Fibroblast of skin of left biceps (primary cell): ENCODE measurements at regions not wholly inside any gene's neighbourhood (a gene's known extent, or its start where the extent isn't known, plus 50 kb on each side); places are given as distances from the start of the nearest gene placed in this dataset.
A peak's percentile ranks its signal among the peaks of the same experiment; 100 is the strongest.
"Not testable (repeated sequence)": the region's sequence is repeated elsewhere in the genome, so short reads cannot be mapped to it uniquely, and the experiment has no call there.

Experiments used
- DNase-seq, 2 experiments: peaks; one replicate each; pipeline ENCODE4 v3.0.0-alpha.2; 2013; ENCODE audit warnings: low read depth in 2 of 2

DNA sequence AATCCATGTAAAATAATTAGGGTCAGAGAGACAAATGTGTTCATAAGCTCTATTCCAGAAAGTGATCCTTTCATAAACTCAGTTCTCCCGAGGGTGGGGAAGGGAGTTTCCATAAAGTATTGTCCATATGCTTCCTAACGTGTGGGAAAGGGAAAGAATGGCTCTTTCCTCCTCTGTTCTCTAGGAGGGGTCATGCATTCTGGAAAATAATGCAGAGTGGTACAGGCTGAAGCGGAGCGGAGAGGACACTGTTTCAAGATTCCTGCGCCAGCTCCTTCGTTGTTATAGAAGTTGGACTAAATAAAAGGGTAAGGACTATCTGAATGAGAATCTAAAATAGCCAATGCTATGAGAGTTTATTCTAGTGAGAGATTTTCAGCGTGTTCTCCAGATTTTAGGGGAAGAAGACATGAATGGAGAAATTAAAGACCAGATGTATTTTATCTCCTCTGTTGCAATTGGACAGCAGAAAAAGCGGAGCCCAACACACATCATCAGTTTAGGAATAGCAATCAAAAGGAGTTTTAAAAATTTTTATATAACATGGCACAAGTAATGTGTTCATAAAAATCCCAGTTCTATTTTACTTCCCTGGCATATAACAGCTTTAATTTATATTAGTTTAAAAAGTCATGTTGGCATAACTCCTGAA, 166.9 kb upstream of the MPDZ start:
- DNase-seq: no peak

DNA sequence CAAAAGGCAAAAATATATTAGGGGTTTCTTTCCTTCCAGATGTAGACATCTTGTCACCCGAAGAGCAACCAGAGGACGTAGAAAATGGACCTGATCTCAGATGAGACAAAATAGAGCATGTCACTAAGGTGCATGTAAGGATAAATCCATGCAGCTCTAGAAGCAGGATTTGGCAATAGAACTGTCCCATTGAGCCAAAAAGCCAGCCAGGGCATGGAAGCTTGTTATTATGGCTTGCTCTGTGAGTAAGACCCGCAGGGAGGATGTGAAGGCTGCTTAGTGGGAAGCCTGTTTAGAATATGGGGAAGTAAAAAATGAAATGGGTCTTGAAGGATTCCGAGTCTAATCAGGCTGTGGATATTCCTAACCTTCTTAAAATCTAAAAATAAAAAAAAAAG, 165.6 kb upstream of the MPDZ start:
- no peak for DNase-seq

DNA sequence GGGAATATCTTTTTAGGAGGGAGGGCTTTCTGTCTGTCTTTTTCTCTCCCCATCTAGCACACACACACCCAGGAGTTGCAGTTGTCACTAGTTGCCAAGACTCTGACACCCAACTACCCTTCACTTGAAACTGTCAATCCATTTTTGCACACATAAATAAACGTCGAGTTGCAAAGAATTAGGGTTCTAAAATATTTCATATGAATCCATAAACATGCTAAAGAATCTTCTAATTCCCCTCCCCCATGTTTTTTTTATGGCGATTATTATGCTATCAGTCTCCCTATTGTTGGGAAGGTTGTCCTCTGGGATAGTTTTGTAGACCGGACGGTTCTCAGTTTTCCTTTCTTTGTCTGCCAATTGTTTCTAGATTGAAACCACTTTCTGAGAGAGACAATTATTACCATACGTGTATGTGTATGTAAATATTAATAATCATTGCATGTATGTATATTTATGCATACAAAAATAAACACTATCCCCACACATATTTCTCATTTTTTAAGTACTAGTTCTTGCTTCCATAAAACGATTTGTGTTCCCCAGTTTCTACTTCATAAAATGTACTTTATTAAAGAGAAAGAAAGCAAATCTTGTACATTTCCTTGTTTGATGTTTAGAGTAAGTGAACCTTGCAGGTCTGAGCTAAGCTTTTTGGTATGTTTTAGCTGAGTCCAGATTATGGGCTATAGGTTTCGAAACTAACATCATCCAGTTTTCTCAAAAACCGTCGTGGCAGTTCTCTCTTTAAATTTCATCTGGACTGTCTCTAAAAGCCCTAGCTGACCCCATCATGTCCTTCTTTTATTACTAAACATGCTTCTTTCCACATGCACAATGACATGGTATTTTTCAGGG, 165.0 kb upstream of the MPDZ start:
- DNase-seq: no peak

DNA sequence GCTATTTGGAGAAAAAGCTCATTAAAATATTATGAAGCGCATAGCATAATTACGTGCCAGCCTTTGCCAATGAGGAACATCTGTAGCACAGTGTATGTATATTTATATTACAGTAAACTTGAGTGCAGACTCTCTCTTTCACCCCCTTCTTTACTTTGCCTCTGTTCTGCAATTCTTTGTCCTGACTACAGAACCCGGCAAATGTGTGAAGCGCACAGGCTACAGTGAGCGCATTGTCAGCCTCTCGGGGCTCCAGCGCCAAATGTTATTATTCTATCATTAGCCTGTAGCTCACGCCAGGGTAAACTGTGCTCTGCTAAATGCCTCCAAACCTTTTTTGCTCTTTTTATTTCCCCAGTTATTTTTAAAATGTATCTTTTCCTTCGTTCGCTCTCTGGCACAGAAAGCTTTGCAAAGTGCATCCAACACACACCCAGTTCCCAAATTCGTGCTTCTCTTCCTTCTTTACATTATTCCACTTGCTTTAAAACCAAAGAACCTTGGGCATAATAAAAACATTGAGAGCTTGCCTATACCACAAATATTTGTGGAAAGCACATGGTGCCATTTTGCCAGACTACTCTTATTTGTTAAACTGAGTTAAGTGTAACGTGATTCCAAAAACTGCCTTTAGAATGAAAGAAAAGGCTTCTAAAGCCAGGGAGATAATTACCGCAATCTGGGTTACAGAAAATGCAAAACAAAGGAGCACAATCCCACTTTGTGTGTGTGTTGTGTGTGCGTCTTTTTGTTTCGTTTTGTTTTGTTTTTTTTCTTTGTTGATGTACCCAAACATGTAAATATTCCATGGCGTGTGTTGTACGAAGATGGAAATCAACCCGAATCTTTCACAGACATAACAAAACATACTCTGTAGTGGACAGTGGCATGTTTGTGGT, 164.1 kb upstream of the MPDZ start:
- no peak for DNase-seq

DNA sequence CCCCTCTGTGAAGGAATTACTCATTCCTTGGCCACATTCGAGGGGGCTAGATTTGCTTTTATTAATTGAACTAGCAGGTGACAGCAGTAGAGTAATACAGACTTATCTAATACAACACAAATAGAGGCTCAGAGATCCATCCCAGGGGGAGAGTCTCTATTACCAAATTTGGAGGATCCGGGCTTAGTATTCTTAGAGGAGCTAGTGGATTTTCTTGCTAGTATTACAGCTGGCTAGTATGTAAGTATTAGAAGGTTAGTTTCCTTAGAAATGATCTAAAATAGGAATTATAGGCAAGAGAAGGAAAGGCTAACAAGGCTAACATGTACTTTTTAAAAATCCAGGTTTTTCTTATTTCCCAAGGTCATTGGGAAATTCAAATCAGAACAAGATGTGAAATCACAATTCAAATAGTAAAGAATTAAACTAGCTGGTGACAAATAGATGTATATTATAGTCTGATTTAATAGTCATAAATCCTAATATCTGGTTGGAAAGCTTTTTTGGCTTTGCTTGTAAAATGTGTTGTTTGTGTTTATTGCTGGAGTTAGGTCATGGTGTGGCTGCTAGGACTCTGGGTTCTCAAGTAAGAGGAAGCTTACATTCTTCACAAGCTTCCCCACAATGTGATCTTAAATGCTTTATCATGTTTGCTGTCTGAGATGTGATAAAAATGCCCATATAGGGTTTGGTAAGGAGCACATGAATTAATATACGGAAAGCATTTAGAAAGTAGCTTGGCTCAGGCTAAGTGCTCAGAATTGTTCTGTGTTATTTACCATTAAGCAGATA, 160.4 kb upstream of the MPDZ start:
- DNase-seq: no peak

DNA sequence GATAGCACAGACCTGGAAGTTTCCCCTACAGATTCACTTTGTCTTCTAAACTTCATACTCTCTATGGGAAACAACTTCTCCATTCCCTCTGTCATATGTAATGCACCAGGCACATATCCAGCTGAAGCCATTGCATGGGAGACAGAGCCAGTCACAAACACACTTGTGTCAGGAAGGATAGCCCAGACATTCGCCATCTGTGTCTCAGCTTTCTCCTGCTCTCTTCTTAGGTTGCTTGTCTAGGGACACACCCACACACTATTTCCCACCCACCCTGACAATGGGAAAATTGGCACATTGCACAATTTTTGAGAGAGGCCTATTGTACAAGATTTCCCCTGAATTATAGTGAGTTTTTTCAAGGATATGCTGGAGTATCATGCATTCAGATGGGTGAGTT, 158.4 kb upstream of the MPDZ start:
- no peak for DNase-seq

DNA sequence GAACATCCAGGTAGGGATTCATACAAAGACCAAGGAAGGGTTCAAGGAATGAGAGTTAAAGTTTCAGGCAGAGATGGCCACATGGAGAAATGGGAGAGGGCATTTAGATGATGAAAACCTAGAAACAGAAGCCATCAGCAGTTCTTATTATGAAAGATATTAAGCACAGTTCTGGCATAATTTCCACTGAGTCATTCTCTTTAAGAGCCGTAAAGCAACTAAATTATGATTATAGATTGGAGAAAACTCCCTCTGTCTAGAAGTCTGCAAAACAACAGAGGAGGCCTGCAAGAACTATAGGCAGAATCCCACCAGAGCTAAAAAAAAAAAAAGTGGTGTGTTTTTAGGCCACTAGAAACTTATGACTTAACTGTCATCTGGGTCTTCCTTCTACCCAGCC, 157.1 kb upstream of the MPDZ start:
- no peak for DNase-seq

DNA sequence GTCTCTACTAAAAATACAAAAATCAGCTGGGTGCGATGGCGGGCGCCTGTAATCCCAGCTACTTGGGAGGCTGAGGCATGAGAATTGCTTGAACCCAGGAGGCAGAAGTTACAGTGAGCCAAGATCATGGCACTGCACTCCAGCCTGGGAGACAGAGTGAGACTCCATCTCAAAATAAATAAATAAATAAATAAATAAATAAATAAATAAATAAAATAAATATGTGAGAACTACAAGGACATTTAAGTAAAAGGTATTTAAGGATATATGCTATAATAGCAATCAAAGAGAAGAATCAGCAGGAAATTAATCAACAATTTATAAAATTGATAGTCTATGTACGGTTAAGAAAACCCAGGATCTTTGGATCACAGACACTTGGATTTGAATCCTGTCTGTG, 154.0 kb upstream of the MPDZ start:
- not testable (repeated sequence) for DNase-seq

DNA sequence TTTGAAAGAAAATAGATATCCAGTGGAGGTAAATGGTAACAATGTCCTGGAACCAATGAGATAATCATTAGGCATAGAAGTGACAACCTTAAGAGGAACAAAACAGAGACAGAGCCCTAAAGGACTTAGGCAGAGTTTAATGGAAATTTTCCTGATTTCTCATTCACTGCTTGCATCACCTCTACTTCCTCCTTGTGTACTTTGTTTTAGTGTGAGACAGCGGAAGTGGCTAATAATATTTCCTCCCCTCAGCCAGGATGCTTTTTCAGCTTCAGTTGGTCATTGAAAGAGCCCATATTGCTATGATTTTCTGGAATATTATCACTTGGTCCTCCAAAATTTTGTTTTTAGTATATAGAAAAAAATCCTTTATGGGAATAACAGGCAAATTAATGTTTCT, 153.4 kb upstream of the MPDZ start:
- DNase-seq: no peak

DNA sequence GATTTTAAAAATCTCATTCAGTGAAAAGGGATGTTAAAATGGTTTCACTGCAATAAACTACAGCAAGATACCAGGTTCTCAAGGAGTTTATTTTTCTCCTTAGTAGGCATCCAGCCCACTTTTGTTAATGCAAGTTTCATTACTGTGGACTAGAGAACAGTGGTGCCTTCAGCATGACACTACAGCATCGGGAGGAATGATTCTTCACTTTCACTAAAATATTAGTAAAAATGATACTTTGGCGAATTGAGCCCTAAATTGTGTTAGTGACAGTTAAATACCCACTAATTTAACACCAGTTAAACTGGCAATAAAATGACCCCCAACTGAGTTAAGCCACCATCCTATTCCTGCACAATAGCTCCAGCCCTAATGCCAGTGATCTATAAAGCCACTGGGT, 152.2 kb upstream of the MPDZ start:
- DNase-seq: no peak

DNA sequence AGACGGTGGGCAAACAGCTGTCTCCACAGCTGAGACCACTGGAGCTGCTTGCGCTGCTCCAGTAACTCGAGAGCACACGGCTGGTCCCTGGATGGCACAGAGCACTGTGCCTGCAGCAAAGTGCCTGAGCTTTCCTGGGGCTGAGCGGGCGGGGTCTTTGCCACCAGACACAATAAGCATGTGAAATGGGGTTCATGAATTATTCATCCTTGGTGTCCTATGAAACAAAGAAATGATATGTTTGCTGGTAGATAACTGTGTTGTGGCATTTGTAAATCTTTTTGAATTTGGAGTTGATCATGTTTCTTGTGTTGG, 151.7 kb upstream of the MPDZ start:
- no peak for DNase-seq

DNA sequence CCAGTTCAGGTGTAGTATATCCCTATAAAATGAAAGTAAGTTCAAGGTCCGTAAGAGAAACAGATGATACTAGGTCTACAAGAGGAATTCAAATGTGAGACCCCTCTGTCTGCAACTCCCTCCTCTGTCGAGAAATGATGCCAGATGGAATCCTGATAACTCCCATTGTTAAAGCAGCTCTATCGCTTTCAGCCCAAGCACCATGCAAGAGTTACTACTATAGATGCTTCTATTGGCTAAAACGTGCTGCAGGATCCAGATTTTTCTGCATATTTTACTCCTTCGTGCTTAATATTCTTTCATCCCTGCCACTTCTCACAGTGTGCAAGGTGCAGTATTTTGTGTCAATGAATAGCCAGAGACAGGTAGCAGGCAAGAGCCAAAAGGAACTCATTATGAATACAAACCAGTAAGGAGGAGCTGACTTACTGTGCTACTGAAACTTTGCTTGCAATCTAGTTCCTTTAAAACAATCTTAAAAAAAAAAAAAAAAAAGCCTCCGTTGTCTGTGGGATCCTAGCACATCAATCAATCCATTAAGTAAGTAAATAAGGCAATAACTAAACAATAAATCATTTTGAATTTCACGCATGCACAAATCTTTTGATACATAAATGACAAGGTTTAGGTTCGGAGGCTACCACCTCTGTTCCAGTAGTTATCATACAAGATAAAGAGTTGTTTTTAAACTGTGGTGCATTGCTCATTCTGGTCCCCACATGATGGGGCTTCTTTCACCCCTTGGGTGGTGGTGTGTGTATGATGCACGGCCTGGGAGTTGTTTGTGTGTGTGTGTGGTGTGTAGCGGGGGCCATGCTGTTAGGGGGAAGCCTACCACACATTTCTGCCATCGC, 151.1 kb upstream of the MPDZ start:
- no peak for DNase-seq

DNA sequence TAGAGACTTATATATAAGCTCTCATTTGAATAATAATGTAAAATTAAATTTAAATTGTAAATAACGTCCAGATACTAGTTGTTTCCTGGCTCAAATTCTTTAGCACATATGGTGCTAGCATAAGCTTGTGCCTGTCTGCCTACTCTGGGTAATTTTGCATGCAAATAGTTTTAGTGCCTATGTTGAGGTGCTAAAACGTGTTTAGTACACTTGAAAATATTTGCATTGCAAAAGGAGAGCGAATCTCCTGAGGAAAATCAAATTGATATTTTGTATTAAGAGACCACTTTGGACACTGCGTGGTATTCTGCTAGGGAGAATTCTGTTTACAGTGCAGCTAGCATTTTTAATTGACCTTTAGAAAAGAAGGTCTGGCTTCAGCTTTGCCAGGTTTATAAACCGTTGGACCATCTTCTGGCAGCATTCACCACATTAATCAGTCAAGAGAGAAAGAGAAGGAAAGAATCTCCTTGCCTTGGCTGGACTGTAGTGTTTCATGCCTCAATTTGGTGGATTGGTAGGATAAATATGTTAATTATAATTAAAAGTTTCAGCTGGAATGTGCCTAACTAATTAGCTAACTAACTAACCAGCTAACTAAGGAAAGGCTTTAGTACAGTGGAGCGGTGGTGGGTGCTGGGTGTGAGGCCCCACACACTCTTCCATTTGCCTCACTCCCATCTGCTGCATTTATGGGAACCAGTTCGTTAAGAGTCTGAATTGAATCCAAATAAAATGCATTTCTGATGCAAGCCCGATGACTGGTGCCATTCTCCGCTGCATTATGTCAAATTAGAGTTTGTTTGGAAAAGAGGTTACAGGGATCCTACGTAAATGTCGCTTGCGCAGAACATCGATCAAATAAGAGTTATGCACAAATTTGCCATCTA, 150.1 kb upstream of the MPDZ start:
- no peak for DNase-seq

DNA sequence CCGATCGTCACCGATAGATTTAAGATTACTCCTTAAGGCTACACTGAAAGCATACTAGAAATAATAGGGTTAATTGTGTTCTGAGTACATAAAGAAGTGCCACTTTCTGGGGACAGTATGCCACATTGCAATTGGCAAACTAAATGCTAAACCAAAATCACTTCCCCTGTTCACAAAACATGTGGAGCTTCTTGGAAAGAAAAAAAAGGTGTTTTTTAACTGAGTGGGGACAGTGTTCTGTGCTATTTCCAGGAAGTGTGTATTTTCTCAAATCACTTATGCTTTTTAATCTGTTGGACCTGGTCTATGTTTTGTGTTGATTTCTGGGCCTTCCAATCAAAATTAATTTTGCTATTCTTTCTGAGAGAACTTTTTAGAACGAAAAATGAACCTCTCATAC, 149.3 kb upstream of the MPDZ start:
- DNase-seq: no peak

DNA sequence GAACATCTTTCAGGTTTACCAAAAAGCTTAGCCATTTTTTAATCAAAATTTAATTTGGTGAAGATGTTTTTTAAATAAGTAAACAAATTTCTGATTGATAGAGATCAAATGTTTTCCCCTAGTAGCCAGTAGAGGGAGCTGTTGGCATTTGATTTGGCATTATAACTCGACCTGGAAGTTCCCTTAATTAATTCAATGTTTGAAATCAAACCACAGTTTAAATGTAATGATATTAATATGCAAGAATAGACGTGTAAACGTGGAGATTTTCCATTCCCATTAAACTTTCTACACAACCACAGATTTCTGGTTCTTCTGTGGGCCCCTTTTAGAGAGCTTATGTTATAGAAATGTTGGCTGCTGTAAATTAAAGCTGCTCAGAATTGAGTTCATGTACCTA, 148.1 kb upstream of the MPDZ start:
- DNase-seq: peak; percentile 23 to 24

DNA sequence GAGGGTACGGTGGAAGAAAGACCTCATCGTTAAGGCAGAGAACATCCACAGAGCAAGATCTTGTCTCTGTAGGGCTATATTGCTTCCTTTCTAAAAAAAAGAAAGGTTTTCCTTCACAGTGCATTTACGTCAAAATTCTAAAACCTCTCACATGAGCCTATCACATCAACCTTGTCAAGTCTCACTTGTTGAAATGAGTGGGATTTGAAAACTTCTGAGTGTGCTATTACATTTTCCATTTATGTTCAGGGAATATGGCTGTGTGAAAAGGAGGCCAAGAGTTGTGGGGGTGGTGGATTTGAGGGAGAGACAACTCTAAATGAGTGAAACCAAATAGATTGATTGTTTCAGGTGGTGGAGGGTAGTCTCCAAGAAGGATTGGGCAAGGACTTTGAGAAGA, 147.1 kb upstream of the MPDZ start:
- no peak for DNase-seq

DNA sequence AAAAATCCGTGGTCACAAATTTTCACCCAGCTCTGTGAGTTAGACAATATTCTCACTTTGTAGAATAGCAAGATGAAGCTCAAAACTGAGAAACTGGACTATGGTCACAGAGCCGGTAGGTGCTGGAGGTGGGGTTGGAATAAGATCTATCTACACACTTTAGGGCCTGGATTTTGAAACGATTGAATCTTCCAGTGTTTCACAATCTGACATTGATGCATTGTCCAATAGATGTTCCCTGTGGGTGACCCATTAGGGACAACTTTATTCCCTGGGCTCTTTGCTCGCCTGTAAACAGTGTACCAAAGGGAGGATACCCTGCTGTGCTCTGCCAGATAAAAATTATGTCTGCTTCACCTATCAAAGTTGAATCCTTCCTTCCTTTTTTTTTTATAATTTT, 145.4 kb upstream of the MPDZ start:
- no peak for DNase-seq

DNA sequence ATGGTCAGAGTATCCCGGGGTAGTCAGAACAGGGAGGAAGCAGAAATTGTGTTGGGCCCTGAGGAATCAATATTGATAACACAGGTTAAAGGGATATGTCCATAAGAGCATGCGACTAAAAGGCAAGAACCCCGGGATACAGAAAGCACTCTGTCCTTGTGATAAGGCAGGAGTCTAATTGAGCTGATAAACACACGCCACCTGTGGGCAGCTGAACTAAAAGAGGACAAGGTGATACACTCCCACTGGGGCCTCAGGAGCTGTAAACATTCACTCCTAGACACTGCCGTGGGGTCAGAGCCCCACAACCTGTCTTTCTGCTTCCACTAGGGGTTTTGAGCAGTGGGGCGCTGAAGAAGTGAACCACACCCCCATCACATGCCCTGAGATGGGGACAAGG, 144.7 kb upstream of the MPDZ start:
- no peak for DNase-seq

DNA sequence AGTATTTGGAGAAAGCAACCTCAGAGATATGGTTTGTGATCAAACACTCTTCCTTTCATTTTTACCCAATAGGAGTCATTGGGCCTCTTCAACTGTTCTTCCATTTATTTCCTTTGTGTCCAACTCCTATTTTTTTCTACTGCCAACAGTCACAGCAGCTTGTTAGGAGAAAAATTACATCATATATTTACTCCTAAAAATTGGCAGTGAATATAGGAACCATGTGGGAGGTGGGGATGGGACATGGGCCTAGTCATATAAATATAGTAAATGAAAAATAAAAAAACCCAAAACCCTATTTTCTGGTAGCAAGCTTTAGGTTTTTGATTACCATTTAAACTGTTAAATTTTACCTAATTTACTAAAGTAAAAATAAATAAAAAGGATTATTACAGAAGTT, 134.9 kb upstream of the MPDZ start:
- DNase-seq: no peak

DNA sequence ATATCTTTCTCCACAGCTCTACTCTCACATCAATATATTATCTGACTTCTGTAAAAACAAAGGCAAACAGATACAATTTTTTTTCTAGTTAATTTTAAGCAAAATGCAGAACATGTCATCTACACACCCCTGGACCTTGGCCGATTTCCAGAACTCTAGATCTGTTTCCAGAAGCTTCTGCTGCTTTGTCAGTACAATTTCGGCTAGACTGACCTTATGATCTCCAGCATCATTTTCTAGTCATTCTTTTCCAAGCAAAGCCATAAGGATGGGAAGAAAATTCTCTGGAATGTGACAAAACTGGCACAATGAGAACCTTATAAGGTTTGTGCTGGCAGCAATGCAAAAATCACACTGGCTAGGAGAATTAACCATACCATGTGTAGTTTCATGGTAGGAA, 132.8 kb upstream of the MPDZ start:
- no peak for DNase-seq
